Loucy (cell line): ENCODE measurements at regions not wholly inside any gene's neighbourhood (a gene's known extent, or its start where the extent isn't known, plus 50 kb on each side); places are given as distances from the start of the nearest gene placed in this dataset.

Experiments used
- EZH2phosphoT487 ChIP-seq: fragments of 200-600 bp; IDR thresholded peaks from 2 replicates; pipeline ENCODE4 v1.6.1; 2018; ENCODE audit warnings: antibody characterized with exemption, mild to moderate bottlenecking, moderate library complexity, borderline replicate concordance
- TF ChIP-seq, protein P1 (sequence below): fragments of 200-600 bp; sonication (generic); conservative IDR thresholded peaks from 2 replicates; pipeline ENCODE4 v1.5.1; 2014; ENCODE audit warnings: mild to moderate bottlenecking, antibody characterized with exemption, low read length

DNA sequence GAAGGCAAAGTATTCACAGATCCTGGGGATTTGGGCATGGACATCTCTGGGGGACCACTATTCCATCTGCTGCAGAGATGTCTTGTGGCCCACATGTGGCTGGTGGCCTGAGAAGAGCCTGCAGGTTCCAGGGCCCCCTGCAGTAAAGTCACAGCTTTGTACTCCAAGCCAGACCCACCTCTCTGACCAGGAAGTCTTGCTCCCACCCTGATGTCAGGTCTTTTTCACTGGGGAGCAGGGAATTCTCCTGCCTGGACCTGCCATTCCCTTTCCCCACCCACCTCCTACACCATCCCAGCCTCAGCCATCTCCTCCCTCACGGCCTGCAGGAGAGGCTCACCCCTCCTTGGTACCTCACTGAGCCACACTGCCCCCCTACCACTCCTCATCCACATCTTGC, 211.8 kb downstream of the SMAD2 start:
- TF ChIP-seq, protein P1, sequence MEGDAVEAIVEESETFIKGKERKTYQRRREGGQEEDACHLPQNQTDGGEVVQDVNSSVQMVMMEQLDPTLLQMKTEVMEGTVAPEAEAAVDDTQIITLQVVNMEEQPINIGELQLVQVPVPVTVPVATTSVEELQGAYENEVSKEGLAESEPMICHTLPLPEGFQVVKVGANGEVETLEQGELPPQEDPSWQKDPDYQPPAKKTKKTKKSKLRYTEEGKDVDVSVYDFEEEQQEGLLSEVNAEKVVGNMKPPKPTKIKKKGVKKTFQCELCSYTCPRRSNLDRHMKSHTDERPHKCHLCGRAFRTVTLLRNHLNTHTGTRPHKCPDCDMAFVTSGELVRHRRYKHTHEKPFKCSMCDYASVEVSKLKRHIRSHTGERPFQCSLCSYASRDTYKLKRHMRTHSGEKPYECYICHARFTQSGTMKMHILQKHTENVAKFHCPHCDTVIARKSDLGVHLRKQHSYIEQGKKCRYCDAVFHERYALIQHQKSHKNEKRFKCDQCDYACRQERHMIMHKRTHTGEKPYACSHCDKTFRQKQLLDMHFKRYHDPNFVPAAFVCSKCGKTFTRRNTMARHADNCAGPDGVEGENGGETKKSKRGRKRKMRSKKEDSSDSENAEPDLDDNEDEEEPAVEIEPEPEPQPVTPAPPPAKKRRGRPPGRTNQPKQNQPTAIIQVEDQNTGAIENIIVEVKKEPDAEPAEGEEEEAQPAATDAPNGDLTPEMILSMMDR = no peak
- TF ChIP-seq EZH2phosphoT487 = no peak
